HG03039 (cell line): ENCODE measurements at regions not wholly inside any gene's neighbourhood (a gene's known extent, or its start where the extent isn't known, plus 50 kb on each side); places are given as distances from the start of the nearest gene placed in this dataset.
"Not testable (repeated sequence)": the region's sequence is repeated elsewhere in the genome, so short reads cannot be mapped to it uniquely, and the experiment has no call there.

Source experiments
- ATAC-seq: cut with Tn5 transposase; IDR thresholded peaks from one replicate; pipeline ENCODE4 v1.9.1; 2021; ENCODE audit warnings: mild to moderate bottlenecking, moderate library complexity; ENCODE audit not compliant: unreplicated experiment

GRCh38 chr5:56763711-56764466 is 51.5 kb upstream of the MAP3K1 start:
- ATAC-seq: no peak

- ATAC-seq: no peak
Observed at GRCh38 chr5:56763182-56763581, 52.2 kb upstream of the MAP3K1 start.

GRCh38 chr5:56761151-56761885 is 54.0 kb upstream of the MAP3K1 start:
- no peak for ATAC-seq

- ATAC-seq: no peak
Observed at GRCh38 chr5:56760723-56761122, 54.6 kb upstream of the MAP3K1 start.

GRCh38 chr5:56759521-56760216 is 55.7 kb upstream of the MAP3K1 start:
- ATAC-seq: no peak

- ATAC-seq: no peak
Observed at GRCh38 chr5:56757077-56757476, 58.3 kb upstream of the MAP3K1 start.

GRCh38 chr5:56755036-56755555 is 60.3 kb upstream of the MAP3K1 start:
- no peak for ATAC-seq

- ATAC-seq: not testable (repeated sequence)
Observed at GRCh38 chr5:56753588-56753987, 61.8 kb upstream of the MAP3K1 start.

- no peak for ATAC-seq
Observed at GRCh38 chr5:56751572-56752313, 63.6 kb upstream of the MAP3K1 start.

GRCh38 chr5:56749842-56750241 is 65.5 kb upstream of the MAP3K1 start:
- no peak for ATAC-seq

- no peak for ATAC-seq
Observed at GRCh38 chr5:56746553-56747339, 68.6 kb upstream of the MAP3K1 start.

- ATAC-seq: no peak
Observed at GRCh38 chr5:56745864-56746263, 69.5 kb upstream of the MAP3K1 start.

GRCh38 chr5:56740868-56741267 is 74.5 kb upstream of the MAP3K1 start:
- ATAC-seq: no peak

- ATAC-seq: no peak
Observed at GRCh38 chr5:56739990-56740389, 75.4 kb upstream of the MAP3K1 start.

GRCh38 chr5:56737951-56738606 is 77.3 kb upstream of the MAP3K1 start:
- ATAC-seq: no peak

- no peak for ATAC-seq
Observed at GRCh38 chr5:56737002-56737621, 78.2 kb upstream of the MAP3K1 start.

GRCh38 chr5:56735849-56736641 is 79.3 kb upstream of the MAP3K1 start:
- ATAC-seq: no peak

GRCh38 chr5:56734091-56734694 is 81.2 kb upstream of the MAP3K1 start:
- ATAC-seq: no peak
